SK-N-SH (cell line): ENCODE measurements at regions not wholly inside any gene's neighbourhood (a gene's known extent, or its start where the extent isn't known, plus 50 kb on each side); places are given as distances from the start of the nearest gene placed in this dataset.

Experiments
- CTCF ChIA-PET: fragments of 300-600, 350-600 bp; formaldehyde crosslinking; extraction: SDS; loops from one replicate; lab custom pipeline; 2021; lab: Yijun Ruan, JAX
- POLR2A ChIA-PET: fragments of 350-600 bp; sonication (Branson Sonifier 250); formaldehyde crosslinking; extraction: SDS; loops from one replicate; lab custom pipeline; 2020; ENCODE audit warnings: antibody characterized with exemption, inconsistent platforms; lab: Yijun Ruan, JAX
- DNase-seq: peaks from one replicate; pipeline ENCODE4 v3.0.0; 2012
- H2AFZ ChIP-seq: fragments of 200-600 bp; sonication (generic); 2 replicates; pipeline ENCODE4 v1.8.1; 2016; ENCODE audit warnings: antibody characterized with exemption, mild to moderate bottlenecking, low read depth
- H3F3A ChIP-seq: fragments of 200-600 bp; sonication (generic); replicated peaks from 2 replicates; pipeline ENCODE3; 2016; ENCODE audit warnings: antibody characterized with exemption, mild to moderate bottlenecking; ENCODE audit not compliant: insufficient read depth
- H3K27ac ChIP-seq, 2 experiments: fragments of 200-500 bp in 1 of 2; fragments of 200-600 bp in 1 of 2; sonication (Bioruptor generic) in 1 of 2; sonication (generic), shearing (Covaris generic) in 1 of 2; 2 replicates each; pipeline versions ENCODE4 v1.5.1 to v1.6.1; 2014 to 2016; ENCODE audit warnings: low read depth in 2 of 2, inconsistent platforms in 1 of 2, low read length in 1 of 2, mild to moderate bottlenecking in 1 of 2, mixed read lengths in 1 of 2
- H3K27me3 ChIP-seq: fragments of 200-600 bp; sonication (generic), shearing (Covaris generic); 2 replicates; pipeline ENCODE4 v1.6.1; 2016; ENCODE audit warnings: mixed run types; ENCODE audit not compliant: insufficient read depth
- H3K36me3 ChIP-seq, 2 experiments: fragments of 200-500 bp in 1 of 2; fragments of 200-600 bp in 1 of 2; sonication (Bioruptor generic) in 1 of 2; sonication (generic) in 1 of 2; replicated peaks in 1 of 2; 2 replicates each; pipeline versions ENCODE3 to v1.5.1; 2014 to 2016; ENCODE audit warnings: low read length in 1 of 2, mild to moderate bottlenecking in 1 of 2; ENCODE audit not compliant: insufficient read depth in 2 of 2, control insufficient read depth in 1 of 2
- H3K4me1 ChIP-seq, 2 experiments: fragments of 200-500 bp in 1 of 2; fragments of 200-600 bp in 1 of 2; sonication (Bioruptor generic) in 1 of 2; sonication (generic), shearing (Covaris generic) in 1 of 2; 2 replicates each; pipeline versions ENCODE4 v1.5.1 to v1.6.1; 2014 to 2016; ENCODE audit warnings: low read depth in 1 of 2, low read length in 1 of 2, mixed run types in 1 of 2; ENCODE audit not compliant: insufficient read depth in 2 of 2, control insufficient read depth in 1 of 2
- H3K4me2 ChIP-seq: fragments of 200-600 bp; sonication (generic), shearing (Covaris generic); 2 replicates; pipeline ENCODE4 v1.6.1; 2017; ENCODE audit warnings: mixed run types
- H3K4me3 ChIP-seq, 2 experiments: fragments of 200-500 bp in 1 of 2; fragments of 200-600 bp in 1 of 2; sonication (Bioruptor generic) in 1 of 2; sonication (generic), shearing (Covaris generic) in 1 of 2; 2 replicates each; pipeline versions ENCODE4 v1.5.1 to v1.8.1; 2014 to 2016; ENCODE audit warnings: low read depth in 2 of 2, inconsistent platforms in 1 of 2, low read length in 1 of 2, mild to moderate bottlenecking in 1 of 2, mixed read lengths in 1 of 2, moderate library complexity in 1 of 2
- H3K79me2 ChIP-seq: fragments of 200-600 bp; sonication (generic); 2 replicates; pipeline ENCODE4 v1.8.1; 2017; ENCODE audit warnings: mild to moderate bottlenecking; ENCODE audit not compliant: insufficient read depth
- H3K9ac ChIP-seq: fragments of 200-600 bp; sonication (generic); 2 replicates; pipeline ENCODE4 v1.6.1; 2017; ENCODE audit warnings: mixed run types
- H3K9me2 ChIP-seq: fragments of 200-600 bp; sonication (generic); 2 replicates; pipeline ENCODE4 v1.6.1; 2017; ENCODE audit warnings: mixed run types
- H3K9me3 ChIP-seq: fragments of 200-600 bp; sonication (generic); 2 replicates; pipeline ENCODE4 v1.6.1; 2017; ENCODE audit warnings: mixed run types, mild to moderate bottlenecking, moderate library complexity
- H4K20me1 ChIP-seq: fragments of 200-600 bp; sonication (generic); 2 replicates; pipeline ENCODE4 v1.6.1; 2017; ENCODE audit warnings: mild to moderate bottlenecking, mixed run types; ENCODE audit not compliant: insufficient read depth
- EP300 ChIP-seq, 2 experiments: IDR thresholded peaks; 2 replicates each; pipeline versions ENCODE4 v1.4.0 to v1.6.1; 2012; ENCODE audit warnings: borderline replicate concordance in 1 of 2, low read depth in 1 of 2, low read length in 1 of 2
- EZH2phosphoT487 ChIP-seq: fragments of 200-600 bp; sonication (generic); IDR thresholded peaks from 2 replicates; pipeline ENCODE4 v1.6.1; 2017; ENCODE audit warnings: low read depth, mixed run types, mild to moderate bottlenecking, antibody characterized with exemption, moderate library complexity, borderline replicate concordance
- FOSL2 ChIP-seq: IDR thresholded peaks from 2 replicates; pipeline ENCODE4 v1.4.0; 2012; ENCODE audit warnings: low read depth, mild to moderate bottlenecking, moderate library complexity, borderline replicate concordance
- FOXJ3 ChIP-seq: sonication (generic); formaldehyde crosslinking; IDR thresholded peaks from 2 replicates; pipeline ENCODE4 v1.5.1; 2020; ENCODE audit warnings: mild to moderate bottlenecking, missing genetic modification reagents
- GATA2 ChIP-seq: sonication (generic); formaldehyde crosslinking; IDR thresholded peaks from 2 replicates; pipeline ENCODE4 v1.5.0; 2020; ENCODE audit warnings: mild to moderate bottlenecking, missing genetic modification reagents
- JUND ChIP-seq: IDR thresholded peaks from 2 replicates; pipeline ENCODE4 v1.4.0; 2012
- NRF1 ChIP-seq: IDR thresholded peaks from 2 replicates; pipeline ENCODE4 v1.6.1; 2012; ENCODE audit warnings: low read depth, mild to moderate bottlenecking, low read length
- RCOR1 ChIP-seq: fragments of 150-350 bp; IDR thresholded peaks from 2 replicates; pipeline ENCODE4 v1.6.1; 2017; ENCODE audit warnings: antibody characterized with exemption, low read length
- TEAD4 ChIP-seq: IDR thresholded peaks from 2 replicates; pipeline ENCODE4 v1.4.0; 2012; ENCODE audit warnings: mild to moderate bottlenecking, borderline replicate concordance; ENCODE audit not compliant: insufficient read depth
- WGBS: methylation state at CpG from one replicate; pipeline ENCODE4 v1.1.6; 2017; ENCODE audit warnings: low lambda C conversion rate; 5-methylcytosine and 5-hydroxymethylcytosine counted together
- TF ChIP-seq, protein P1 (sequence below): IDR thresholded peaks from 2 replicates; pipeline ENCODE4 v1.4.0; 2012; ENCODE audit warnings: low read depth, borderline replicate concordance
- TF ChIP-seq, protein P2 (sequence below): IDR thresholded peaks from 2 replicates; pipeline ENCODE4 v1.4.0; 2012; ENCODE audit warnings: low read depth, borderline replicate concordance
- TF ChIP-seq, protein P3 (sequence below): IDR thresholded peaks from 2 replicates; pipeline ENCODE4 v1.6.1; 2012; ENCODE audit warnings: mild to moderate bottlenecking, low read depth, low read length, moderate library complexity
- TF ChIP-seq, protein P4 (sequence below): IDR thresholded peaks from 2 replicates; pipeline ENCODE4; 2012
- TF ChIP-seq, protein P5 (sequence below): fragments of 150-350 bp; IDR thresholded peaks from 2 replicates; pipeline ENCODE4 v1.6.1; 2017; ENCODE audit warnings: antibody characterized with exemption, low read length, low read depth, borderline replicate concordance

DNA sequence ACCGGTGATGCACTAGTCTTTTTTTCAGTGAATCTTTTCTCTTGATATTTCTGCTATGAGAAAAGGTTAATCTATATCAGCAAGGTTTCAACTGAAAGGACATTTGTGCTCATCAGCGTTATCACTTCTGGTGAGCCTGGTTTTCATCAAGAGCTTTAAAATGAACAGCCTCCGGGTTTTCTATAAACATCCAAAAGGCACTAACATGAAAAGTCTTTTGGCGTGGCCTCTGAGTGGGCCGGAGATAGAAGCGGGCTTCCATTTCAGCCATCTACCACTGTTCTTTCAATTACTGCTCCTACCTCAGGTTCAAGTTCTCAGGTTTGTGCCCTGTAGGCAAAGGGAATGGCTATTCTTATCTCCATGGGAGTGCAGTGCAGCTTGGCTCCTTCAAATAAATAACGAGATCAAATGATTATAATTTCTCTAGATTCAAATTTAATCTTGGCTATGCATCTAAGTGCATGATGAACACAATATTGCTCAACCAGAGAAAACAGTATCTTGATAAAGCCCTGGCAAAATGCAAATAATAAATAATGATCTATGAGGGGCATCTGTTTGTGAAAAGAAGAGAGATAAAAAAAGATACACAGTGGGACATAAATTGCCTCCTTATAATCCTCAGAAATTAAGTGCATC lies 314.8 kb downstream of the CDH2 start:
- Histone ChIP-seq H2AFZ (no peak overlapping the region; the same call in 1 of the 2 replicates), H3K27me3 (no peaks in the 10 kb centered on the region), H3K27ac (peak overlapping the region in 1 of 2 experiments; percentile 89; a peak in 2 of 4 replicates), H3K36me3 (no peaks in the 10 kb centered on the region)
- WGBS, result 53% methylated on average over 7 of the region's 7 CpGs
- CTCF ChIA-PET, result interaction anchor here (1.4 to 2.0 kb wide), 3 partner anchors 134 to 257 kb away, joined by 3 to 5 read pairs (median 4); no protein-coding TSS in a partner anchor
- TF ChIP-seq TEAD4 (0 out of 2 replicates have a peak, but pooled peaks have one; percentile 18), EZH2phosphoT487 (no peak), EP300 (IDR thresholded peaks at IDR 0.05; ENCODE audit: borderline replicate concordance in 1 of 2, low read depth in 1 of 2, low read length in 1 of 2) (peak in 1 of 2 experiments; percentile 85; a peak in 2 of 4 replicates), JUND (no peak), RCOR1 (peak; percentile 51; the same call in 1 of the 2 replicates), FOSL2 (no peak), FOXJ3 (0 out of 2 replicates have a peak, but pooled peaks have one; percentile 36), GATA2 (peak; percentile 91), NRF1 (no peak)
- TF ChIP-seq, protein P1, sequence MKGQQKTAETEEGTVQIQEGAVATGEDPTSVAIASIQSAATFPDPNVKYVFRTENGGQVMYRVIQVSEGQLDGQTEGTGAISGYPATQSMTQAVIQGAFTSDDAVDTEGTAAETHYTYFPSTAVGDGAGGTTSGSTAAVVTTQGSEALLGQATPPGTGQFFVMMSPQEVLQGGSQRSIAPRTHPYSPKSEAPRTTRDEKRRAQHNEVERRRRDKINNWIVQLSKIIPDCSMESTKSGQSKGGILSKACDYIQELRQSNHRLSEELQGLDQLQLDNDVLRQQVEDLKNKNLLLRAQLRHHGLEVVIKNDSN, result no peak
- TF ChIP-seq, protein P2, sequence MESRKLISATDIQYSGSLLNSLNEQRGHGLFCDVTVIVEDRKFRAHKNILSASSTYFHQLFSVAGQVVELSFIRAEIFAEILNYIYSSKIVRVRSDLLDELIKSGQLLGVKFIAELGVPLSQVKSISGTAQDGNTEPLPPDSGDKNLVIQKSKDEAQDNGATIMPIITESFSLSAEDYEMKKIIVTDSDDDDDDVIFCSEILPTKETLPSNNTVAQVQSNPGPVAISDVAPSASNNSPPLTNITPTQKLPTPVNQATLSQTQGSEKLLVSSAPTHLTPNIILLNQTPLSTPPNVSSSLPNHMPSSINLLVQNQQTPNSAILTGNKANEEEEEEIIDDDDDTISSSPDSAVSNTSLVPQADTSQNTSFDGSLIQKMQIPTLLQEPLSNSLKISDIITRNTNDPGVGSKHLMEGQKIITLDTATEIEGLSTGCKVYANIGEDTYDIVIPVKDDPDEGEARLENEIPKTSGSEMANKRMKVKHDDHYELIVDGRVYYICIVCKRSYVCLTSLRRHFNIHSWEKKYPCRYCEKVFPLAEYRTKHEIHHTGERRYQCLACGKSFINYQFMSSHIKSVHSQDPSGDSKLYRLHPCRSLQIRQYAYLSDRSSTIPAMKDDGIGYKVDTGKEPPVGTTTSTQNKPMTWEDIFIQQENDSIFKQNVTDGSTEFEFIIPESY, result no peak
- TF ChIP-seq, protein P3, sequence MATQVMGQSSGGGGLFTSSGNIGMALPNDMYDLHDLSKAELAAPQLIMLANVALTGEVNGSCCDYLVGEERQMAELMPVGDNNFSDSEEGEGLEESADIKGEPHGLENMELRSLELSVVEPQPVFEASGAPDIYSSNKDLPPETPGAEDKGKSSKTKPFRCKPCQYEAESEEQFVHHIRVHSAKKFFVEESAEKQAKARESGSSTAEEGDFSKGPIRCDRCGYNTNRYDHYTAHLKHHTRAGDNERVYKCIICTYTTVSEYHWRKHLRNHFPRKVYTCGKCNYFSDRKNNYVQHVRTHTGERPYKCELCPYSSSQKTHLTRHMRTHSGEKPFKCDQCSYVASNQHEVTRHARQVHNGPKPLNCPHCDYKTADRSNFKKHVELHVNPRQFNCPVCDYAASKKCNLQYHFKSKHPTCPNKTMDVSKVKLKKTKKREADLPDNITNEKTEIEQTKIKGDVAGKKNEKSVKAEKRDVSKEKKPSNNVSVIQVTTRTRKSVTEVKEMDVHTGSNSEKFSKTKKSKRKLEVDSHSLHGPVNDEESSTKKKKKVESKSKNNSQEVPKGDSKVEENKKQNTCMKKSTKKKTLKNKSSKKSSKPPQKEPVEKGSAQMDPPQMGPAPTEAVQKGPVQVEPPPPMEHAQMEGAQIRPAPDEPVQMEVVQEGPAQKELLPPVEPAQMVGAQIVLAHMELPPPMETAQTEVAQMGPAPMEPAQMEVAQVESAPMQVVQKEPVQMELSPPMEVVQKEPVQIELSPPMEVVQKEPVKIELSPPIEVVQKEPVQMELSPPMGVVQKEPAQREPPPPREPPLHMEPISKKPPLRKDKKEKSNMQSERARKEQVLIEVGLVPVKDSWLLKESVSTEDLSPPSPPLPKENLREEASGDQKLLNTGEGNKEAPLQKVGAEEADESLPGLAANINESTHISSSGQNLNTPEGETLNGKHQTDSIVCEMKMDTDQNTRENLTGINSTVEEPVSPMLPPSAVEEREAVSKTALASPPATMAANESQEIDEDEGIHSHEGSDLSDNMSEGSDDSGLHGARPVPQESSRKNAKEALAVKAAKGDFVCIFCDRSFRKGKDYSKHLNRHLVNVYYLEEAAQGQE, result no peak
- TF ChIP-seq, protein P4, sequence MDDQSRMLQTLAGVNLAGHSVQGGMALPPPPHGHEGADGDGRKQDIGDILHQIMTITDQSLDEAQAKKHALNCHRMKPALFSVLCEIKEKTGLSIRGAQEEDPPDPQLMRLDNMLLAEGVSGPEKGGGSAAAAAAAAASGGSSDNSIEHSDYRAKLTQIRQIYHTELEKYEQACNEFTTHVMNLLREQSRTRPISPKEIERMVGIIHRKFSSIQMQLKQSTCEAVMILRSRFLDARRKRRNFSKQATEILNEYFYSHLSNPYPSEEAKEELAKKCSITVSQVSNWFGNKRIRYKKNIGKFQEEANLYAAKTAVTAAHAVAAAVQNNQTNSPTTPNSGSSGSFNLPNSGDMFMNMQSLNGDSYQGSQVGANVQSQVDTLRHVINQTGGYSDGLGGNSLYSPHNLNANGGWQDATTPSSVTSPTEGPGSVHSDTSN, result no peak
- TF ChIP-seq, protein P5, sequence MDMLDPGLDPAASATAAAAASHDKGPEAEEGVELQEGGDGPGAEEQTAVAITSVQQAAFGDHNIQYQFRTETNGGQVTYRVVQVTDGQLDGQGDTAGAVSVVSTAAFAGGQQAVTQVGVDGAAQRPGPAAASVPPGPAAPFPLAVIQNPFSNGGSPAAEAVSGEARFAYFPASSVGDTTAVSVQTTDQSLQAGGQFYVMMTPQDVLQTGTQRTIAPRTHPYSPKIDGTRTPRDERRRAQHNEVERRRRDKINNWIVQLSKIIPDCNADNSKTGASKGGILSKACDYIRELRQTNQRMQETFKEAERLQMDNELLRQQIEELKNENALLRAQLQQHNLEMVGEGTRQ, result no peak
- TF ChIP-seq, all 33 proteins: peak for 5
- H3K9me2 ChIP-seq, result no peaks in the 10 kb centered on the region
- peak; percentile 48 for DNase-seq
- no peaks in the 10 kb centered on the region for H4K20me1 ChIP-seq
- POLR2A ChIA-PET, result no interaction called here
- no peaks in the 10 kb centered on the region for H3K9me3 ChIP-seq
- H3K4me3 ChIP-seq, result no peak overlapping the region
- no peaks in the 10 kb centered on the region for H3K79me2 ChIP-seq
- peaks cover 5 to 24% of the 10 kb centered on the region in 2 experiments; a peak in 3 of 4 replicates for H3K4me1 ChIP-seq
- H3F3A ChIP-seq, result no peaks in the 10 kb centered on the region
- H3K4me2 ChIP-seq, result peak overlapping the region; percentile 1; the same call in 1 of the 2 replicates
- no peak overlapping the region for H3K9ac ChIP-seq
